ENCODE measurements at regions not wholly inside any gene's neighbourhood (a gene's known extent, or its start where the extent isn't known, plus 50 kb on each side); places are given as distances from the start of the nearest gene placed in this dataset.

DNA sequence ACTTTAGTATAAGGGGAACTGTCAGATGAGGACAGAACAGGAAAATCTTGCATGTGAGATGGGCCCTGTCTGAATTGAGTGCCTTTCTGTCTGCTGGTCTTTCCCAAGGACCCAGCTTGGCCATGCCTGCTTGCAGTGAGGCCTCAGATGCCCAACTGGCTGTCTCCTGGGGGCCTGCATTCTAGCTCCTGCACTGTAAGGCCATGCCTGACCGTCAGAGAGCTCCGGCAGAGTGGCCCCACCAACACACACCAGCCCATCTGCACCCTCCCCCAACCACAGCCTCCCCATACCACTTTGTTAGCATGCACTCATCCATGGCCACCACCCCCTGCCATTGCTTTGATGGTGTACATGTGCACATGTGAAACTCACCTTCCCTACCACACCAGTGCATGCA is 190.4 kb upstream of the RPRM start:
- H3K4me3 ChIP-seq (ENCODE audit: low read length) = no peak overlapping the region
- H3K27ac ChIP-seq (ENCODE audit: low read depth, low read length) = no peak overlapping the region
- no peak overlapping the region for H3K4me2 ChIP-seq (ENCODE audit: low read length)
- H3K9me2 ChIP-seq (replicated peaks; ENCODE audit: control insufficient read depth, low read length) = no peaks in the 10 kb centered on the region
- H3K9me3 ChIP-seq (ENCODE audit: control insufficient read depth, insufficient read depth, low read length) = no peaks in the 10 kb centered on the region
- no peaks in the 10 kb centered on the region for H3K36me3 ChIP-seq (ENCODE audit: control insufficient read depth, low read length)
- no peaks in the 10 kb centered on the region for H4K20me1 ChIP-seq (ENCODE audit: control insufficient read depth, insufficient read depth, low read depth, low read length)
- TF ChIP-seq EZH2phosphoT487 (IDR thresholded peaks at IDR 0.05; ENCODE audit: borderline replicate concordance, low read length) (no peak), CTCF (IDR thresholded peaks at IDR 0.05; ENCODE audit: low read depth, low read length, poor library complexity, severe bottlenecking) (no peak)
- no peaks in the 10 kb centered on the region for H3K4me1 ChIP-seq (ENCODE audit: control insufficient read depth, low read length)
- H3K27me3 ChIP-seq (ENCODE audit: control insufficient read depth, low read length) = no peaks in the 10 kb centered on the region
- H3F3A ChIP-seq (ENCODE audit: control insufficient read depth, insufficient read depth) = no peaks in the 10 kb centered on the region
- H3K79me2 ChIP-seq (ENCODE audit: control insufficient read depth, low read length) = no peaks in the 10 kb centered on the region

DNA sequence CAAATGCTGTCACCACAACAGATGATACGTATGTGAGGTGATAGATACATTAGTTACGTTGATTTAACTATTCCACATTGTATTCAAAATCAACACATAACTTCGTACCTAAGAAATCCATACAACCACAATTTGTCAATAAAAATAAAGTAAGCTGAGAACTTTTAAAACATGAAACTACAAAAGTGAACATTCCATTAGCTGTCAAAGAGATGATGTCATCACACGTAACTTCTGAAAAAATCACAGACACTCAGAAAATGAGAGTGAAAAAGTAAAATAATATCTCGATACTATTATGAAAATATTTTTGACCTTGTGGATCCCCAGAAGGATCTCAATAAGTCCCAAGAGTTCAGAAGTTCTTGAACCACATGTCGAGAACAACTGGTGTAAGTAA is 161.6 kb upstream of the GALNT13 start:
- Histone ChIP-seq H3K79me2 (ENCODE audit: control insufficient read depth, low read length) (no peaks in the 10 kb centered on the region), H3K9me3 (ENCODE audit: control insufficient read depth, insufficient read depth, low read length) (no peaks in the 10 kb centered on the region), H3K27me3 (ENCODE audit: control insufficient read depth, low read length) (no peaks in the 10 kb centered on the region), H3K9me2 (replicated peaks; ENCODE audit: control insufficient read depth, low read length) (no peaks in the 10 kb centered on the region), H3F3A (ENCODE audit: control insufficient read depth, insufficient read depth) (no peaks in the 10 kb centered on the region), H3K4me2 (ENCODE audit: low read length) (no peak overlapping the region), H3K4me1 (ENCODE audit: control insufficient read depth, low read length) (no peaks in the 10 kb centered on the region), H3K27ac (ENCODE audit: low read depth, low read length) (no peak overlapping the region), H3K36me3 (ENCODE audit: control insufficient read depth, low read length) (no peaks in the 10 kb centered on the region), H3K4me3 (ENCODE audit: low read length) (no peak overlapping the region), H4K20me1 (ENCODE audit: control insufficient read depth, insufficient read depth, low read depth, low read length) (no peaks in the 10 kb centered on the region)
- TF ChIP-seq CTCF (IDR thresholded peaks at IDR 0.05; ENCODE audit: low read depth, low read length, poor library complexity, severe bottlenecking) (no peak), EZH2phosphoT487 (IDR thresholded peaks at IDR 0.05; ENCODE audit: borderline replicate concordance, low read length) (no peak)

GRCh38 chr2:153715218-153715850 is 156.4 kb upstream of the GALNT13 start:
- TF ChIP-seq CTCF (IDR thresholded peaks at IDR 0.05; ENCODE audit: low read depth, low read length, poor library complexity, severe bottlenecking) (no peak), EZH2phosphoT487 (IDR thresholded peaks at IDR 0.05; ENCODE audit: borderline replicate concordance, low read length) (no peak)
- no peaks in the 10 kb centered on the region for H3K79me2 ChIP-seq (ENCODE audit: control insufficient read depth, low read length)
- H3K4me3 ChIP-seq (ENCODE audit: low read length) = no peak overlapping the region
- H3K4me2 ChIP-seq (ENCODE audit: low read length) = no peak overlapping the region
- H3K27ac ChIP-seq (ENCODE audit: low read depth, low read length) = no peak overlapping the region
- no peaks in the 10 kb centered on the region for H3F3A ChIP-seq (ENCODE audit: control insufficient read depth, insufficient read depth)
- no peaks in the 10 kb centered on the region for H3K4me1 ChIP-seq (ENCODE audit: control insufficient read depth, low read length)
- H4K20me1 ChIP-seq (ENCODE audit: control insufficient read depth, insufficient read depth, low read depth, low read length) = no peaks in the 10 kb centered on the region
- H3K9me3 ChIP-seq (ENCODE audit: control insufficient read depth, insufficient read depth, low read length) = no peaks in the 10 kb centered on the region
- H3K36me3 ChIP-seq (ENCODE audit: control insufficient read depth, low read length) = no peaks in the 10 kb centered on the region
- no peaks in the 10 kb centered on the region for H3K27me3 ChIP-seq (ENCODE audit: control insufficient read depth, low read length)
- no peaks in the 10 kb centered on the region for H3K9me2 ChIP-seq (replicated peaks; ENCODE audit: control insufficient read depth, low read length)
